ENCODE measurements at regions not wholly inside any gene's neighbourhood (a gene's known extent, or its start where the extent isn't known, plus 50 kb on each side); places are given as distances from the start of the nearest gene placed in this dataset.

- TF ChIP-seq HBP1 (CRISPR knock-in tag; IDR thresholded peaks at IDR 0.05; ENCODE audit: low read depth) (no peak), CENPT (CRISPR knock-in tag; IDR thresholded peaks at IDR 0.05; ENCODE audit: low read depth) (no peak), ZNF124 (CRISPR knock-in tag; IDR thresholded peaks at IDR 0.05) (no peak), ZFP36 (IDR thresholded peaks at IDR 0.05; ENCODE audit: borderline replicate concordance, low read depth, low read length, partially characterized antibody) (no peak), CBX2 (IDR thresholded peaks at IDR 0.05; ENCODE audit: low read depth, low read length) (no peak), CBX2 (CRISPR knock-in tag; IDR thresholded peaks at IDR 0.05; ENCODE audit: low read depth) (no peak), ZNF205 (CRISPR knock-in tag; IDR thresholded peaks at IDR 0.05) (no peak), IKZF5 (CRISPR knock-in tag; IDR thresholded peaks at IDR 0.05) (no peak), CREB3 (CRISPR knock-in tag; IDR thresholded peaks at IDR 0.05) (no peak)
These were observed 1309.4 kb downstream of the TBC1D22A start (continued) for GRCh38 chr22:48071828-48072227.

GRCh38 chr22:48071305-48071704 is 1308.9 kb downstream of the TBC1D22A start:
- H3K4me1 ChIP-seq (ENCODE audit: insufficient read depth, low read length) = no peaks in the 10 kb centered on the region
- CTCF ChIA-PET (ENCODE audit: low intra/inter-chr PET ratio, low total read pairs) = no interaction called here
- H2AFZ ChIP-seq (ENCODE audit: low read length) = no peak overlapping the region
- no peak overlapping the region for H3K4me2 ChIP-seq (ENCODE audit: low read depth, low read length)
- no peak overlapping the region for H3K27ac ChIP-seq (ENCODE audit: extremely low read length, insufficient read depth, low read length)
- H3K9ac ChIP-seq (ENCODE audit: insufficient read depth, low read depth, low read length) = no peak overlapping the region
- H4K20me1 ChIP-seq (ENCODE audit: insufficient read depth, low read length) = no peaks in the 10 kb centered on the region
- no peak overlapping the region for H3K4me3 ChIP-seq (replicated peaks in 1 of 3; ENCODE audit: insufficient read depth in 1 of 3, low read depth in 2 of 3, low read length in 3 of 3)
- intact Hi-C loops (cut with micrococcal nuclease; ENCODE audit: unreplicated experiment) = no loop called here
- DNase-seq (ENCODE audit: low spot score) = no peak
- H3K27me3 ChIP-seq (ENCODE audit: control insufficient read depth in 1 of 2, insufficient read depth in 2 of 2, low read length in 2 of 2) = peaks cover 0 to 16% of the 10 kb centered on the region in 2 experiments; a peak in 4 of 5 replicates
- H3K36me3 ChIP-seq (replicated peaks in 1 of 2; ENCODE audit: control insufficient read depth in 1 of 2, insufficient read depth in 2 of 2, low read length in 2 of 2) = no peaks in the 10 kb centered on the region
- 14% methylated on average over 9 of the region's 10 CpGs for WGBS (ENCODE audit: low lambda C conversion rate)
- BruUV-seq (replicated peaks) = no TSS peak
- in situ Hi-C loops (cut with HindIII; ENCODE audit: extremely low pct_ligation_motif_present, low pct_unique_long_range_greater_than_20kb) = no loop called here
- ATAC-seq = no peak
- no peaks in the 10 kb centered on the region for H3K79me2 ChIP-seq (ENCODE audit: insufficient read depth, low read length)
- no peaks in the 10 kb centered on the region for H3K9me3 ChIP-seq (ENCODE audit: low read length)
- FAIRE-seq = no peak
- POLR2A ChIA-PET = no interaction called here
- TF ChIP-seq ZNF891 (CRISPR knock-in tag; IDR thresholded peaks at IDR 0.05) = no peak
- TF ChIP-seq ZNF800 (CRISPR knock-in tag; IDR thresholded peaks at IDR 0.05) = no peak
- no peak for TF ChIP-seq KMT2A (CRISPR knock-in tag; IDR thresholded peaks at IDR 0.05)
- TF ChIP-seq ZBTB1 (CRISPR knock-in tag; IDR thresholded peaks at IDR 0.05; ENCODE audit: borderline replicate concordance) = no peak
- TF ChIP-seq MIER3 (CRISPR knock-in tag; IDR thresholded peaks at IDR 0.05; ENCODE audit: borderline replicate concordance) = no peak
- no peak for TF ChIP-seq POLR2G (IDR thresholded peaks at IDR 0.05; ENCODE audit: low read depth, low read length)
- TF ChIP-seq ZNF275 (CRISPR knock-in tag; IDR thresholded peaks at IDR 0.05; ENCODE audit: borderline replicate concordance) = no peak
- TF ChIP-seq TFDP1 (CRISPR knock-in tag; IDR thresholded peaks at IDR 0.05; ENCODE audit: borderline replicate concordance) = no peak
- TF ChIP-seq KDM3A (CRISPR knock-in tag; IDR thresholded peaks at IDR 0.05; ENCODE audit: low read depth) = no peak

All from HepG2 (cell line).